ENCODE measurements at regions not wholly inside any gene's neighbourhood (a gene's known extent, or its start where the extent isn't known, plus 50 kb on each side); places are given as distances from the start of the nearest gene placed in this dataset.

DNA sequence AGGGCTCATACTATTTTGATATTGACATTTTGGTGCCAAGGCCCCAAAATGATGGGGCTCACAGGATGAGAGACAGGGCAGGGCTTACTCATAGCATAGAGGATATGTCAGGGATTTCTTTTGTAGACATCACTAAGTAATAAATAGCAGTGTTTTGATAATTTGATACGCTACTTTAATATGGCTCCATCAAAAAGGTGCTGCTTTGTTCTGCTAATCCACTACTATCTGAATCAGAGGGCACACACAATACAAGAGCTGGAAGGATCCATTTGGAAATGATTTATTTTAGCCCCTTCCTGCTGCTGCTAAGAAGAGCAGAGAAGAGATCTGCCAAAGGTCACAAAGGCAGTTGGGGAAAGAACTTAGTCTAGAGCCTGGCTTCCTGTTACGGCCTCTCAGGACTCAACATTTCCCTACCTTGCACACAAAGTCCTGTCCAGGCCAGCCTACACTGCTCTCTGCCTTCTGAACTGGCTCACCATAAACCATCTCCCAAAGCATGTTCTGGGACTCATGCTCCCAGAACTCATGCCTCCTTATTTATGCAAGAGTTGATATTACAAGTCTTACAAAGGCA is 261.3 kb upstream of the ARHGAP20 start:
- no peak for TF ChIP-seq MYBL2 (CRISPR knock-in tag; IDR thresholded peaks at IDR 0.05)
- TF ChIP-seq, protein P1, sequence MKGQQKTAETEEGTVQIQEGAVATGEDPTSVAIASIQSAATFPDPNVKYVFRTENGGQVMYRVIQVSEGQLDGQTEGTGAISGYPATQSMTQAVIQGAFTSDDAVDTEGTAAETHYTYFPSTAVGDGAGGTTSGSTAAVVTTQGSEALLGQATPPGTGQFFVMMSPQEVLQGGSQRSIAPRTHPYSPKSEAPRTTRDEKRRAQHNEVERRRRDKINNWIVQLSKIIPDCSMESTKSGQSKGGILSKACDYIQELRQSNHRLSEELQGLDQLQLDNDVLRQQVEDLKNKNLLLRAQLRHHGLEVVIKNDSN (CRISPR knock-in tag; IDR thresholded peaks at IDR 0.05), result no peak
- TF ChIP-seq, protein P2, sequence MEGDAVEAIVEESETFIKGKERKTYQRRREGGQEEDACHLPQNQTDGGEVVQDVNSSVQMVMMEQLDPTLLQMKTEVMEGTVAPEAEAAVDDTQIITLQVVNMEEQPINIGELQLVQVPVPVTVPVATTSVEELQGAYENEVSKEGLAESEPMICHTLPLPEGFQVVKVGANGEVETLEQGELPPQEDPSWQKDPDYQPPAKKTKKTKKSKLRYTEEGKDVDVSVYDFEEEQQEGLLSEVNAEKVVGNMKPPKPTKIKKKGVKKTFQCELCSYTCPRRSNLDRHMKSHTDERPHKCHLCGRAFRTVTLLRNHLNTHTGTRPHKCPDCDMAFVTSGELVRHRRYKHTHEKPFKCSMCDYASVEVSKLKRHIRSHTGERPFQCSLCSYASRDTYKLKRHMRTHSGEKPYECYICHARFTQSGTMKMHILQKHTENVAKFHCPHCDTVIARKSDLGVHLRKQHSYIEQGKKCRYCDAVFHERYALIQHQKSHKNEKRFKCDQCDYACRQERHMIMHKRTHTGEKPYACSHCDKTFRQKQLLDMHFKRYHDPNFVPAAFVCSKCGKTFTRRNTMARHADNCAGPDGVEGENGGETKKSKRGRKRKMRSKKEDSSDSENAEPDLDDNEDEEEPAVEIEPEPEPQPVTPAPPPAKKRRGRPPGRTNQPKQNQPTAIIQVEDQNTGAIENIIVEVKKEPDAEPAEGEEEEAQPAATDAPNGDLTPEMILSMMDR (IDR thresholded peaks at IDR 0.05), result no peak
- no peak for TF ChIP-seq ZNF317 (CRISPR knock-in tag; IDR thresholded peaks at IDR 0.05; ENCODE audit: borderline replicate concordance, low read depth)
- TF ChIP-seq OVOL2 (CRISPR knock-in tag; IDR thresholded peaks at IDR 0.05; ENCODE audit: borderline replicate concordance), result no peak
- no peak for TF ChIP-seq IRF2 (CRISPR knock-in tag; IDR thresholded peaks at IDR 0.05; ENCODE audit: borderline replicate concordance, low read depth)
- TF ChIP-seq, protein P3, sequence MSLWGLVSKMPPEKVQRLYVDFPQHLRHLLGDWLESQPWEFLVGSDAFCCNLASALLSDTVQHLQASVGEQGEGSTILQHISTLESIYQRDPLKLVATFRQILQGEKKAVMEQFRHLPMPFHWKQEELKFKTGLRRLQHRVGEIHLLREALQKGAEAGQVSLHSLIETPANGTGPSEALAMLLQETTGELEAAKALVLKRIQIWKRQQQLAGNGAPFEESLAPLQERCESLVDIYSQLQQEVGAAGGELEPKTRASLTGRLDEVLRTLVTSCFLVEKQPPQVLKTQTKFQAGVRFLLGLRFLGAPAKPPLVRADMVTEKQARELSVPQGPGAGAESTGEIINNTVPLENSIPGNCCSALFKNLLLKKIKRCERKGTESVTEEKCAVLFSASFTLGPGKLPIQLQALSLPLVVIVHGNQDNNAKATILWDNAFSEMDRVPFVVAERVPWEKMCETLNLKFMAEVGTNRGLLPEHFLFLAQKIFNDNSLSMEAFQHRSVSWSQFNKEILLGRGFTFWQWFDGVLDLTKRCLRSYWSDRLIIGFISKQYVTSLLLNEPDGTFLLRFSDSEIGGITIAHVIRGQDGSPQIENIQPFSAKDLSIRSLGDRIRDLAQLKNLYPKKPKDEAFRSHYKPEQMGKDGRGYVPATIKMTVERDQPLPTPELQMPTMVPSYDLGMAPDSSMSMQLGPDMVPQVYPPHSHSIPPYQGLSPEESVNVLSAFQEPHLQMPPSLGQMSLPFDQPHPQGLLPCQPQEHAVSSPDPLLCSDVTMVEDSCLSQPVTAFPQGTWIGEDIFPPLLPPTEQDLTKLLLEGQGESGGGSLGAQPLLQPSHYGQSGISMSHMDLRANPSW (CRISPR knock-in tag; conservative IDR thresholded peaks at IDR 0.05; ENCODE audit: low read depth), result no peak
- TF ChIP-seq CREB1 (CRISPR knock-in tag; IDR thresholded peaks at IDR 0.05), result no peak
- TF ChIP-seq NR2C2 (CRISPR knock-in tag; IDR thresholded peaks at IDR 0.05), result no peak
